ENCODE measurements at regions not wholly inside any gene's neighbourhood (a gene's known extent, or its start where the extent isn't known, plus 50 kb on each side); places are given as distances from the start of the nearest gene placed in this dataset.

GRCh38 chr21:31429506-31429905 lies 85.4 kb upstream of the TIAM1 start:
- Histone ChIP-seq H3K4me2 (ENCODE audit: insufficient read depth in 1 of 2, low read depth in 2 of 2, low read length in 2 of 2) (no peak overlapping the region), H3K56ac (replicated peaks; ENCODE audit: insufficient read length, low read depth, low read length) (no peak overlapping the region), H3K14ac (ENCODE audit: insufficient read length) (no peak overlapping the region), H3K79me1 (ENCODE audit: low read depth, low read length) (peaks cover 2% of the 10 kb centered on the region; the same call in 1 of the 2 replicates), H3K18ac (ENCODE audit: extremely low read depth, low read length) (no peak overlapping the region), H4K8ac (ENCODE audit: extremely low read depth, insufficient read depth, low read length) (no peak overlapping the region), H3K23ac (ENCODE audit: insufficient read length) (no peak overlapping the region), H3K9ac (replicated peaks in 1 of 4; ENCODE audit: extremely low read depth in 1 of 4, low read depth in 3 of 4, low read length in 3 of 4) (no peak overlapping the region), H2BK15ac (ENCODE audit: low read length) (no peak overlapping the region), H3K9me3 (ENCODE audit: insufficient read depth in 2 of 2, low read depth in 1 of 2, low read length in 1 of 2) (no peaks in the 10 kb centered on the region), H2BK120ac (replicated peaks; ENCODE audit: low read depth, low read length) (no peak overlapping the region), H3K27me3 (replicated peaks in 1 of 4; ENCODE audit: control insufficient read depth in 3 of 4, extremely low read depth in 1 of 4, insufficient read depth in 3 of 4, low read length in 3 of 4) (no peaks in the 10 kb centered on the region), H3K4ac (replicated peaks; ENCODE audit: insufficient read length, low read depth, low read length) (no peak overlapping the region), H2BK5ac (ENCODE audit: low read depth, low read length) (no peak overlapping the region), H4K5ac (ENCODE audit: insufficient read length, low read depth, low read length) (no peak overlapping the region), H3K23me2 (ENCODE audit: low read depth, low read length) (no peaks in the 10 kb centered on the region), H3K36me3 (ENCODE audit: control insufficient read depth in 2 of 4, insufficient read depth in 4 of 4, low read length in 3 of 4) (no peaks in the 10 kb centered on the region), H4K91ac (replicated peaks; ENCODE audit: insufficient read length, low read length) (no peak overlapping the region), H2AFZ (ENCODE audit: low read length) (no peak overlapping the region), H2BK12ac (ENCODE audit: low read depth, low read length) (no peak overlapping the region), H3K27ac (ENCODE audit: low read depth, low read length) (no peak overlapping the region), H4K20me1 (replicated peaks in 1 of 2; ENCODE audit: control insufficient read depth in 1 of 2, insufficient read depth in 2 of 2, low read length in 2 of 2) (no peaks in the 10 kb centered on the region), H2BK20ac (ENCODE audit: low read length) (no peak overlapping the region), H3K4me3 (ENCODE audit: extremely low read depth in 1 of 4, insufficient read depth in 2 of 4, low read depth in 3 of 4, low read length in 4 of 4) (no peak overlapping the region), H2AK5ac (ENCODE audit: low read depth, low read length) (no peak overlapping the region), H3K79me2 (ENCODE audit: control insufficient read depth in 1 of 2, insufficient read depth in 2 of 2, low read length in 2 of 2) (no peaks in the 10 kb centered on the region; a peak in 1 of 4 replicates), H3K4me1 (replicated peaks in 1 of 4; ENCODE audit: control insufficient read depth in 3 of 4, insufficient read depth in 4 of 4, low read length in 3 of 4) (peaks cover 0 to 7% (median under 1%) of the 10 kb centered on the region in 4 experiments; a peak in 2 of 7 replicates)
- no peak for DNase-seq (ENCODE audit: low read depth in 1 of 2, low spot score in 2 of 2)
- FAIRE-seq, result no peak
- CTCF ChIA-PET (ENCODE audit: partially characterized antibody), result interaction anchor here (2.1 kb wide), 1 partner anchor 29 kb away, joined by 6 read pairs; no protein-coding TSS in a partner anchor
- POLR2A ChIA-PET (ENCODE audit: partially characterized antibody), result no interaction called here
- 90% methylated on average over 9 of the region's 9 CpGs; no CpG with 5 or more reads in 1 of the 2 experiments for WGBS, 2 experiments (ENCODE audit: extremely low coverage in 1 of 2, insufficient coverage in 1 of 2, insufficient read length in 1 of 2, insufficient replicate concordance in 2 of 2, low coverage in 1 of 2, low lambda C conversion rate in 2 of 2, missing lambda C conversion rate in 1 of 2)
- TF ChIP-seq MAX (IDR thresholded peaks at IDR 0.05) (no peak), TAF1 (IDR thresholded peaks at IDR 0.05; ENCODE audit: low read depth, low read length) (no peak), JUN (IDR thresholded peaks at IDR 0.05; ENCODE audit: low read depth, low read length) (no peak), KDM5A (IDR thresholded peaks at IDR 0.05; ENCODE audit: low read length) (no peak), CTCF (IDR thresholded peaks at IDR 0.05; ENCODE audit: control extremely low read depth in 1 of 3, insufficient read depth in 1 of 3, low read depth in 1 of 3, low read length in 3 of 3) (no peak)
